PFSK-1 (cell line): ENCODE measurements at regions not wholly inside any gene's neighbourhood (a gene's known extent, or its start where the extent isn't known, plus 50 kb on each side); places are given as distances from the start of the nearest gene placed in this dataset.

Experiments used
- FOXP2 ChIP-seq: optimal IDR thresholded peaks from 2 replicates; pipeline ENCODE3; 2011; ENCODE audit warnings: borderline replicate concordance, control low read depth, inconsistent platforms; ENCODE audit not compliant: insufficient read depth; ENCODE audit errors: extremely low read length, extremely low read depth
- POLR2AphosphoS5 ChIP-seq: IDR thresholded peaks from 2 replicates; pipeline ENCODE4 v1.6.1; 2012; ENCODE audit warnings: low read depth, mild to moderate bottlenecking, control low read depth, low read length, moderate library complexity
- SIN3A ChIP-seq: IDR thresholded peaks from 2 replicates; pipeline ENCODE4 v1.6.1; 2012; ENCODE audit warnings: mild to moderate bottlenecking, low read length, moderate library complexity, borderline replicate concordance; ENCODE audit not compliant: insufficient read depth
- TAF1 ChIP-seq: IDR thresholded peaks from 2 replicates; pipeline ENCODE4 v1.6.1; 2012; ENCODE audit warnings: low read length, control low read depth, borderline replicate concordance; ENCODE audit not compliant: insufficient read depth
- TF ChIP-seq, protein P1 (sequence below), 2 experiments: IDR thresholded peaks; 2 replicates each; pipeline versions ENCODE4 v1.6.1 to v1.8.0; 2011 to 2012; ENCODE audit warnings: low read depth in 2 of 2, low read length in 2 of 2, control low read depth in 1 of 2, inconsistent platforms in 1 of 2, mild to moderate bottlenecking in 1 of 2, moderate library complexity in 1 of 2; ENCODE audit not compliant: insufficient read depth in 1 of 2

DNA sequence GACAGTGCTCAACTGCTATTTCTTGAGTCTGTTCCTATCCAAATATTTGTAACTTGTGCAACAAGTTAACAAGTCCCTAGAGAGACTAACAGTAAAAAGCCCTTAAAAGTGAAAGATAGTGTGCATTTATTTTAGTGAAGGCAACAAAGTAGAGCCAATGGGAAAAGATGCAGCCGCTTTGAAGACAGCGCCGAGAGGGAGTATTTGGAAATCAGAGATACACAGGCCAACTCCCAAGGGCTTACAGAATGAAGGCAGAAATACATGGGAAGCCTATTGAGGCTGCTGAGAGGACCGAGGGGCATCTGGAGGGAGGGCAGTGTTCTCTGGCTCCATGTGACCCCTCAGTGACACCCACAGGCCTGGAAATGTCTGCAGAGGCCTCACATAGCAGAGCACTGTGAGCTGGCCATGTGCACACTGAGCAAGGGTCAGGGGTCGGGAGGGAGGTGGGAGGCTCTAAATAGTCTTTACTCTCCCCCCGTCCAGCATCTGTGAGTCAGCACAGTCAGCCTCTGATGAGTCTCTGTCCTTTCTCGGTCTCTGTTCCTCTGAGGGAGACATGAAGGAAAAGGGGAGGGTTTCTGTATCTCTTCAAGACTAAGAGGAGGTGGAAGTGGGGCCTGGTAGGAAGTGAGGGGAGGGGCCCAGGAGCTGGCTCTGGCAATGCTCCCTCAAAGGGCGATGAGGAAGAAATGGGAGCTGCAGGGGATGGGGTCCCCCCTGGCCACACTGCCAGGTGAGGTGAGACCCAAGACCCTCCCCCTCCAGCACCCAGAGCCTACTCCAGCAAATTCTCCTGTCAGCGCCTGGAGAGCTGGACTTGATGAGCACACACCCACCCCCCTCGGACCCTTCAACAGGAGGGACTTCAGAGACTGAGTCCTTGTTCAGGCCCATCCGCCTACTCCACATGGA is 133.6 kb downstream of the SP3 start:
- TF ChIP-seq, protein P1, sequence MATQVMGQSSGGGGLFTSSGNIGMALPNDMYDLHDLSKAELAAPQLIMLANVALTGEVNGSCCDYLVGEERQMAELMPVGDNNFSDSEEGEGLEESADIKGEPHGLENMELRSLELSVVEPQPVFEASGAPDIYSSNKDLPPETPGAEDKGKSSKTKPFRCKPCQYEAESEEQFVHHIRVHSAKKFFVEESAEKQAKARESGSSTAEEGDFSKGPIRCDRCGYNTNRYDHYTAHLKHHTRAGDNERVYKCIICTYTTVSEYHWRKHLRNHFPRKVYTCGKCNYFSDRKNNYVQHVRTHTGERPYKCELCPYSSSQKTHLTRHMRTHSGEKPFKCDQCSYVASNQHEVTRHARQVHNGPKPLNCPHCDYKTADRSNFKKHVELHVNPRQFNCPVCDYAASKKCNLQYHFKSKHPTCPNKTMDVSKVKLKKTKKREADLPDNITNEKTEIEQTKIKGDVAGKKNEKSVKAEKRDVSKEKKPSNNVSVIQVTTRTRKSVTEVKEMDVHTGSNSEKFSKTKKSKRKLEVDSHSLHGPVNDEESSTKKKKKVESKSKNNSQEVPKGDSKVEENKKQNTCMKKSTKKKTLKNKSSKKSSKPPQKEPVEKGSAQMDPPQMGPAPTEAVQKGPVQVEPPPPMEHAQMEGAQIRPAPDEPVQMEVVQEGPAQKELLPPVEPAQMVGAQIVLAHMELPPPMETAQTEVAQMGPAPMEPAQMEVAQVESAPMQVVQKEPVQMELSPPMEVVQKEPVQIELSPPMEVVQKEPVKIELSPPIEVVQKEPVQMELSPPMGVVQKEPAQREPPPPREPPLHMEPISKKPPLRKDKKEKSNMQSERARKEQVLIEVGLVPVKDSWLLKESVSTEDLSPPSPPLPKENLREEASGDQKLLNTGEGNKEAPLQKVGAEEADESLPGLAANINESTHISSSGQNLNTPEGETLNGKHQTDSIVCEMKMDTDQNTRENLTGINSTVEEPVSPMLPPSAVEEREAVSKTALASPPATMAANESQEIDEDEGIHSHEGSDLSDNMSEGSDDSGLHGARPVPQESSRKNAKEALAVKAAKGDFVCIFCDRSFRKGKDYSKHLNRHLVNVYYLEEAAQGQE (IDR thresholded peaks at IDR 0.05; ENCODE audit: insufficient read depth in 1 of 2, low read depth in 2 of 2, low read length in 2 of 2) = no peak
- TF ChIP-seq POLR2AphosphoS5 (no peak), SIN3A (no peak), FOXP2 (no peak), TAF1 (no peak)

DNA sequence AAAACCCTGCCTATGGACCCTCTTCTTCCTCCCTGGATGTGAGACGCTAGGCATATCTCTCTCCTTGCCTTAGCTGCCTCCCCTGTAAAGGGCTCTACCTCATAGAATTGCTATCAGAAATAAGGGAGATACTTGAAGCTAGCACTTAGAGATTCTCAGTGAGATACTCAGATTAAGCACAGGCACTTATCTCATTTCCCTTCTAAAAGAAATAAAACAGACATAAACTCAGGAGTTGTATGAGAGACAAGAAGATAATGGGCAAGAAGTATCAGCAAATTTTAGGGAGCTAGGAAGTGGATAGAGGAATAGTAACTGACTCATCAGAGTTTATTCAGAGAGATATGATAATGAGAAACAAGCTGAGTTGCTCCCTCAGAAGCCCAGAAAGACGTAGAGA is 131.0 kb downstream of the SP3 start:
- no peak for TF ChIP-seq FOXP2
- TF ChIP-seq, protein P1 (IDR thresholded peaks at IDR 0.05; ENCODE audit: insufficient read depth in 1 of 2, low read depth in 2 of 2, low read length in 2 of 2) = no peak
- no peak for TF ChIP-seq POLR2AphosphoS5
- no peak for TF ChIP-seq TAF1
- no peak for TF ChIP-seq SIN3A

- TF ChIP-seq, protein P1 (IDR thresholded peaks at IDR 0.05; ENCODE audit: insufficient read depth in 1 of 2, low read depth in 2 of 2, low read length in 2 of 2) = no peak
- TF ChIP-seq FOXP2 = no peak
- TF ChIP-seq SIN3A = no peak
- no peak for TF ChIP-seq POLR2AphosphoS5
- TF ChIP-seq TAF1 = no peak
Observed at GRCh38 chr2:173835726-173836125, 129.4 kb downstream of the SP3 start.

DNA sequence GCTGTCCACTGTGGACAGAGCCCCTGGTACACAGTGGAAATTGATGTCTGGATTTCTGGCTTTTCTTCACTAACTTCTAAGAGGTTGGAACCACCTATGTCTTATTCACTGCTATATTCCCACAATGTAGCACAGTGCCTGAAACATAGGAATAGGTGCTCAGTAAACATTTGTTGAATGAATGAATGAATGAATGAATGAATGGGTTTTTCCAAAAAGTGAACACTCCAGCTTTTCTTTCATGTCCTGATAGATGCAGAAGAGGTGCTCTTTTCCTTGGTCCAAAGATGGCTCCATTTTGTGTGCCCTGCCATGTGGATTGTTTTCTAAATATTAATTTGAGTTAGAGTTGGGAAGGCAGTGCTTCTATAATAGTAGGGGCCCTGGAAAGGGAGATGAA is 124.1 kb downstream of the SP3 start:
- TF ChIP-seq, protein P1 (IDR thresholded peaks at IDR 0.05; ENCODE audit: insufficient read depth in 1 of 2, low read depth in 2 of 2, low read length in 2 of 2) = no peak
- TF ChIP-seq FOXP2 = no peak
- no peak for TF ChIP-seq TAF1

GRCh38 chr2:173843526-173843925 is 121.6 kb downstream of the SP3 start:
- TF ChIP-seq POLR2AphosphoS5 = no peak
- TF ChIP-seq SIN3A = no peak
- TF ChIP-seq, protein P1 (IDR thresholded peaks at IDR 0.05; ENCODE audit: insufficient read depth in 1 of 2, low read depth in 2 of 2, low read length in 2 of 2) = no peak
- TF ChIP-seq TAF1 = no peak
- TF ChIP-seq FOXP2 = no peak
